PC-3 (cell line): ENCODE measurements at regions not wholly inside any gene's neighbourhood (a gene's known extent, or its start where the extent isn't known, plus 50 kb on each side); places are given as distances from the start of the nearest gene placed in this dataset.

ENCODE experiments used
- ATAC-seq: fragments of 200-7000 bp; cut with Tn5 transposase; 2 replicates; pipeline ENCODE4 v1.9.1; 2020; ENCODE audit warnings: mild to moderate bottlenecking, moderate library complexity
- BruUV-seq: library from RNA; stranded (reverse); fragments of 400-500 nt; replicated peaks from 2 replicates; lab custom pipeline; 2021; lab: Mats Ljungman, UMichigan
- CTCF ChIA-PET: fragments of 300-600 bp; sonication (Branson Sonifier 250); formaldehyde crosslinking; loops from one replicate; lab custom pipeline; 2022; ENCODE audit warnings: antibody characterized with exemption; lab: Charles Lee
- POLR2A ChIA-PET: fragments of 300-600 bp; sonication (Branson Sonifier 250); formaldehyde crosslinking; loops from one replicate; lab custom pipeline; 2022; ENCODE audit warnings: antibody characterized with exemption; ENCODE audit not compliant: unreplicated experiment; lab: Charles Lee
- DNase-seq: peaks from one replicate; pipeline ENCODE4 v3.0.0-alpha.2; 2015
- H2AFZ ChIP-seq: fragments of 300-600 bp; sonication (generic); 2 replicates; pipeline ENCODE4 v1.6.0; 2016; ENCODE audit warnings: antibody characterized with exemption, low read length
- H3F3A ChIP-seq: fragments of 300-600 bp; sonication (generic); one replicate; pipeline ENCODE4 v1.6.0; 2017; ENCODE audit warnings: antibody characterized with exemption, low read length, control low read depth, mild to moderate bottlenecking; ENCODE audit not compliant: unreplicated experiment
- H3K27ac ChIP-seq: fragments of 300-600 bp; sonication (generic); 2 replicates; pipeline ENCODE4 v1.5.1; 2016; ENCODE audit warnings: mild to moderate bottlenecking, low read length
- H3K27me3 ChIP-seq: fragments of 300-600 bp; sonication (generic); 2 replicates; pipeline ENCODE4 v1.6.1; 2016; ENCODE audit warnings: low read length, mixed read lengths
- H3K36me3 ChIP-seq: fragments of 300-600 bp; sonication (generic); 2 replicates; pipeline ENCODE4 v1.6.1; 2016; ENCODE audit warnings: low read depth, mixed run types, low read length, mixed read lengths
- H3K4me1 ChIP-seq: fragments of 300-600 bp; sonication (generic); 2 replicates; pipeline ENCODE4 v1.5.1; 2016; ENCODE audit warnings: low read length; ENCODE audit not compliant: insufficient read depth
- H3K4me2 ChIP-seq: fragments of 300-600 bp; sonication (generic); 2 replicates; pipeline ENCODE4 v1.6.0; 2016; ENCODE audit warnings: low read length
- H3K4me3 ChIP-seq: fragments of 300-600 bp; sonication (generic); 2 replicates; pipeline ENCODE4 v1.5.1; 2016; ENCODE audit warnings: mild to moderate bottlenecking, low read length, mixed read lengths
- H3K79me2 ChIP-seq: fragments of 300-600 bp; sonication (generic); 2 replicates; pipeline ENCODE4 v1.6.1; 2017; ENCODE audit warnings: low read length, mixed read lengths
- H3K9ac ChIP-seq: fragments of 300-600 bp; sonication (generic); 2 replicates; pipeline ENCODE4 v1.6.0; 2016; ENCODE audit warnings: mild to moderate bottlenecking, low read length
- H3K9me2 ChIP-seq: fragments of 300-600 bp; sonication (generic); replicated peaks from 2 replicates; pipeline ENCODE4 v1.6.1; 2016; ENCODE audit warnings: mixed run types, low read length, mixed read lengths
- H3K9me3 ChIP-seq: fragments of 300-600 bp; sonication (generic); 2 replicates; pipeline ENCODE4 v1.6.1; 2016; ENCODE audit warnings: low read length, mixed read lengths
- H4K20me1 ChIP-seq: fragments of 300-600 bp; sonication (generic); 2 replicates; pipeline ENCODE4 v1.6.1; 2016; ENCODE audit warnings: low read length, mixed read lengths
- CTCF ChIP-seq: fragments of 300-600 bp; sonication (generic); conservative IDR thresholded peaks from 2 replicates; pipeline ENCODE4 v1.5.1; 2017; ENCODE audit warnings: antibody characterized with exemption, low read depth, mild to moderate bottlenecking, low read length
- EZH2 ChIP-seq: fragments of 300-600 bp; sonication (generic); IDR thresholded peaks from one replicate; pipeline ENCODE4 v1.6.1; 2017; ENCODE audit warnings: antibody characterized with exemption, mild to moderate bottlenecking, low read length; ENCODE audit not compliant: unreplicated experiment
- EZH2phosphoT487 ChIP-seq: fragments of 300-600 bp; sonication (generic); IDR thresholded peaks from 2 replicates; pipeline ENCODE4 v1.6.1; 2018; ENCODE audit warnings: mild to moderate bottlenecking, antibody characterized with exemption, low read length, borderline replicate concordance
- intact Hi-C: fragments of 100-400 bp; cut with micrococcal nuclease; formaldehyde crosslinking; loops from 2 replicates; pipeline ENCODE4 v1.9.0; 2023

- no peaks in the 10 kb centered on the region for H4K20me1 ChIP-seq
- no peak overlapping the region for H3K4me3 ChIP-seq
- no peak for DNase-seq
- ChIA-PET POLR2A (interaction anchor here (0.7 kb wide), 1 partner anchor 150 kb away, joined by 13 read pairs; no protein-coding TSS in a partner anchor), CTCF (no interaction called here)
- no peak overlapping the region for H2AFZ ChIP-seq
- H3K9me2 ChIP-seq = no peaks in the 10 kb centered on the region
- no peaks in the 10 kb centered on the region for H3K27me3 ChIP-seq
- H3K4me2 ChIP-seq = no peak overlapping the region
- BruUV-seq = no TSS peak
- no peaks in the 10 kb centered on the region for H3K79me2 ChIP-seq
- H3F3A ChIP-seq = no peaks in the 10 kb centered on the region
- no peaks in the 10 kb centered on the region for H3K9me3 ChIP-seq
- H3K36me3 ChIP-seq = no peaks in the 10 kb centered on the region
- ATAC-seq = no peak
- no peak overlapping the region for H3K9ac ChIP-seq
- peaks cover 38% of the 10 kb centered on the region for H3K4me1 ChIP-seq
- H3K27ac ChIP-seq = no peak overlapping the region
- intact Hi-C loops = no loop called here
- TF ChIP-seq EZH2phosphoT487 = no peak
- no peak for TF ChIP-seq CTCF
- TF ChIP-seq EZH2 = no peak
Observed at GRCh38 chr10:11682851-11683250, 59.3 kb upstream of the ECHDC3 start.

GRCh38 chr10:11682267-11682683 is 59.9 kb upstream of the ECHDC3 start:
- H3K9ac ChIP-seq = no peak overlapping the region
- CTCF ChIA-PET = no interaction called here
- ATAC-seq (no peak), DNase-seq (no peak)
- H3K27ac ChIP-seq = no peak overlapping the region
- BruUV-seq = no TSS peak
- TF ChIP-seq EZH2 = no peak
- TF ChIP-seq EZH2phosphoT487 = no peak
- no peak for TF ChIP-seq CTCF
- no peaks in the 10 kb centered on the region for H3K27me3 ChIP-seq
- H3F3A ChIP-seq = no peaks in the 10 kb centered on the region
- POLR2A ChIA-PET = interaction anchor here (0.7 kb wide), 1 partner anchor 149 kb away, joined by 13 read pairs; no protein-coding TSS in a partner anchor
- H2AFZ ChIP-seq = no peak overlapping the region
- no peaks in the 10 kb centered on the region for H4K20me1 ChIP-seq
- intact Hi-C loops = no loop called here
- no peak overlapping the region for H3K4me3 ChIP-seq
- H3K9me3 ChIP-seq = no peaks in the 10 kb centered on the region
- no peaks in the 10 kb centered on the region for H3K79me2 ChIP-seq
- peaks cover 33% of the 10 kb centered on the region for H3K4me1 ChIP-seq
- H3K4me2 ChIP-seq = no peak overlapping the region
- H3K9me2 ChIP-seq = no peaks in the 10 kb centered on the region
- H3K36me3 ChIP-seq = no peaks in the 10 kb centered on the region

GRCh38 chr10:11680496-11680895 is 61.7 kb upstream of the ECHDC3 start:
- POLR2A ChIA-PET = no interaction called here

More at GRCh38 chr10:11680496-11680895, 61.7 kb upstream of the ECHDC3 start:
- CTCF ChIA-PET = no interaction called here
- Histone ChIP-seq H3K36me3 (no peaks in the 10 kb centered on the region), H3K9me2 (no peaks in the 10 kb centered on the region), H3K4me3 (no peak overlapping the region), H3K27me3 (no peaks in the 10 kb centered on the region), H3K79me2 (no peaks in the 10 kb centered on the region), H3K4me2 (no peak overlapping the region), H3K4me1 (peaks cover 15% of the 10 kb centered on the region), H3K9ac (no peak overlapping the region), H4K20me1 (no peaks in the 10 kb centered on the region), H3K27ac (no peak overlapping the region), H3F3A (no peaks in the 10 kb centered on the region), H2AFZ (no peak overlapping the region), H3K9me3 (no peaks in the 10 kb centered on the region)
- DNase-seq = no peak
- no peak for TF ChIP-seq CTCF
- TF ChIP-seq EZH2phosphoT487 = no peak
- no peak for TF ChIP-seq EZH2
- BruUV-seq = no TSS peak
- intact Hi-C loops = no loop called here
- no peak for ATAC-seq
